GM19452 (cell line): ENCODE measurements at regions not wholly inside any gene's neighbourhood (a gene's known extent, or its start where the extent isn't known, plus 50 kb on each side); places are given as distances from the start of the nearest gene placed in this dataset.

Experiments used
- ATAC-seq: cut with Tn5 transposase; IDR thresholded peaks from one replicate; pipeline ENCODE4 v1.9.1; 2021; ENCODE audit not compliant: unreplicated experiment

GRCh38 chr6:14676064-14676463, 558.5 kb downstream of the CD83 start:
- no peak for ATAC-seq

- ATAC-seq, result no peak
These were observed 559.6 kb downstream of the CD83 start for GRCh38 chr6:14676977-14677781.

GRCh38 chr6:14681699-14682487, 564.0 kb upstream of the JARID2 start:
- ATAC-seq, result no peak

- no peak for ATAC-seq
These were observed 563.1 kb upstream of the JARID2 start for GRCh38 chr6:14682812-14683211.

GRCh38 chr6:14689639-14690038, 556.2 kb upstream of the JARID2 start:
- no peak for ATAC-seq

- ATAC-seq, result no peak
These were observed 555.5 kb upstream of the JARID2 start for GRCh38 chr6:14690120-14691056.

GRCh38 chr6:14692208-14692607, 553.7 kb upstream of the JARID2 start:
- ATAC-seq, result no peak

GRCh38 chr6:14693301-14694192, 552.3 kb upstream of the JARID2 start:
- no peak for ATAC-seq

- ATAC-seq, result no peak
These were observed 551.6 kb upstream of the JARID2 start for GRCh38 chr6:14694308-14694707.

- ATAC-seq, result no peak
These were observed 550.3 kb upstream of the JARID2 start for GRCh38 chr6:14695579-14695978.

GRCh38 chr6:14696367-14696766, 549.5 kb upstream of the JARID2 start:
- ATAC-seq, result no peak

- no peak for ATAC-seq
These were observed 548.4 kb upstream of the JARID2 start for GRCh38 chr6:14697427-14697826.

GRCh38 chr6:14699803-14700601, 545.9 kb upstream of the JARID2 start:
- no peak for ATAC-seq

GRCh38 chr6:14701946-14702345, 543.9 kb upstream of the JARID2 start:
- ATAC-seq, result no peak

GRCh38 chr6:14702678-14703077, 543.2 kb upstream of the JARID2 start:
- no peak for ATAC-seq

- ATAC-seq, result no peak
These were observed 542.3 kb upstream of the JARID2 start for GRCh38 chr6:14703586-14703985.

- no peak for ATAC-seq
These were observed 541.2 kb upstream of the JARID2 start for GRCh38 chr6:14704383-14705271.

- no peak for ATAC-seq
These were observed 540.0 kb upstream of the JARID2 start for GRCh38 chr6:14705841-14706377.
